CD4-positive, alpha-beta T cell treated with Interleukin-10 for 1 hour (primary cell): ENCODE measurements at regions not wholly inside any gene's neighbourhood (a gene's known extent, or its start where the extent isn't known, plus 50 kb on each side); places are given as distances from the start of the nearest gene placed in this dataset.
"Not testable (repeated sequence)": the region's sequence is repeated elsewhere in the genome, so short reads cannot be mapped to it uniquely, and the experiment has no call there.

ENCODE experiments used
- DNase-seq: peaks from one replicate; pipeline ENCODE4 v3.0.0-alpha.2; 2020

GRCh38 chr1:70490153-70490552 is 79.1 kb downstream of the CTH start:
- DNase-seq, result no peak

- no peak for DNase-seq
Observed at GRCh38 chr1:70495370-70495769, 84.3 kb downstream of the CTH start.

- DNase-seq, result no peak
Observed at GRCh38 chr1:70496181-70496580, 85.1 kb downstream of the CTH start.

- DNase-seq, result no peak
Observed at GRCh38 chr1:70497152-70497551, 86.1 kb downstream of the CTH start.

- no peak for DNase-seq
Observed at GRCh38 chr1:70498666-70499065, 87.6 kb downstream of the CTH start.

- DNase-seq, result no peak
Observed at GRCh38 chr1:70499695-70500094, 88.6 kb downstream of the CTH start.

GRCh38 chr1:70503358-70503757 is 92.3 kb downstream of the CTH start:
- no peak for DNase-seq

- no peak for DNase-seq
Observed at GRCh38 chr1:70504176-70504820, 93.2 kb downstream of the CTH start.

GRCh38 chr1:70504821-70505193 is 93.7 kb downstream of the CTH start:
- DNase-seq, result no peak

- DNase-seq, result not testable (repeated sequence)
Observed at GRCh38 chr1:70507991-70508390, 96.9 kb downstream of the CTH start.

- peak; percentile 44 for DNase-seq
Observed at GRCh38 chr1:70509996-70510876, 99.2 kb downstream of the CTH start.

- no peak for DNase-seq
Observed at GRCh38 chr1:70517444-70517843, 106.4 kb downstream of the CTH start.

- no peak for DNase-seq
Observed at GRCh38 chr1:70518106-70518505, 107.0 kb downstream of the CTH start.

GRCh38 chr1:70528590-70529333 is 117.7 kb downstream of the CTH start:
- peak; percentile 13 for DNase-seq

GRCh38 chr1:70536708-70537366 is 125.8 kb downstream of the CTH start:
- no peak for DNase-seq

- no peak for DNase-seq
Observed at GRCh38 chr1:70537788-70538187, 126.7 kb downstream of the CTH start.

GRCh38 chr1:70542030-70542429 is 131.0 kb downstream of the CTH start:
- no peak for DNase-seq

- no peak for DNase-seq
Observed at GRCh38 chr1:70542856-70543255, 131.8 kb downstream of the CTH start.

- DNase-seq, result no peak
Observed at GRCh38 chr1:70546726-70547125, 135.7 kb downstream of the CTH start.

GRCh38 chr1:70552662-70553566 is 141.8 kb downstream of the CTH start:
- no peak for DNase-seq

GRCh38 chr1:70553567-70553956 is 142.5 kb downstream of the CTH start:
- no peak for DNase-seq

GRCh38 chr1:70554341-70554740 is 143.3 kb downstream of the CTH start:
- no peak for DNase-seq
